NT2/D1 (cell line): ENCODE measurements at regions not wholly inside any gene's neighbourhood (a gene's known extent, or its start where the extent isn't known, plus 50 kb on each side); places are given as distances from the start of the nearest gene placed in this dataset.

Experiments used
- DNase-seq: peaks from one replicate; pipeline ENCODE4 v3.0.0-alpha.2; 2011; ENCODE audit warnings: low read depth, low spot score
- H3K27me3 ChIP-seq: 2 replicates; pipeline ENCODE4 v1.6.0; 2011; ENCODE audit warnings: mild to moderate bottlenecking; ENCODE audit not compliant: insufficient read length, insufficient read depth
- H3K36me3 ChIP-seq: 2 replicates; pipeline ENCODE4 v1.6.1; 2011; ENCODE audit warnings: mild to moderate bottlenecking, low read length, mixed read lengths; ENCODE audit not compliant: insufficient read depth, insufficient read length
- H3K4me1 ChIP-seq: 2 replicates; pipeline ENCODE4 v1.5.1; 2011; ENCODE audit not compliant: insufficient read depth, insufficient read length
- H3K4me3 ChIP-seq: 2 replicates; pipeline ENCODE4 v1.5.1; 2011; ENCODE audit warnings: low read depth; ENCODE audit not compliant: insufficient read length
- H3K9ac ChIP-seq: 2 replicates; pipeline ENCODE4 v1.6.0; 2011; ENCODE audit warnings: low read depth; ENCODE audit not compliant: insufficient read length
- H3K9me3 ChIP-seq: 2 replicates; pipeline ENCODE4 v1.5.1; 2011; ENCODE audit warnings: mild to moderate bottlenecking, low read length; ENCODE audit not compliant: insufficient read depth
- SUZ12 ChIP-seq: IDR thresholded peaks from 2 replicates; pipeline ENCODE4 v1.6.1; 2011; ENCODE audit not compliant: insufficient read length, insufficient read depth; ENCODE audit errors: extremely low read depth
- YY1 ChIP-seq: IDR thresholded peaks from 2 replicates; pipeline ENCODE4 v1.6.1; 2011; ENCODE audit not compliant: insufficient read length, insufficient read depth
- ZNF274 ChIP-seq: IDR thresholded peaks from 2 replicates; pipeline ENCODE4 v1.6.1; 2011; ENCODE audit warnings: mild to moderate bottlenecking, low read depth, low read length

GRCh38 chr3:30963223-30963722 lies 68.8 kb upstream of the GADL1 start:
- no peak for TF ChIP-seq YY1
- no peak for TF ChIP-seq SUZ12
- no peak for TF ChIP-seq ZNF274
- Histone ChIP-seq H3K9me3 (peaks cover 15% of the 10 kb centered on the region), H3K27me3 (no peaks in the 10 kb centered on the region), H3K4me1 (no peaks in the 10 kb centered on the region), H3K4me3 (no peak overlapping the region), H3K9ac (no peak overlapping the region), H3K36me3 (no peaks in the 10 kb centered on the region)
- no peak for DNase-seq

- no peaks in the 10 kb centered on the region for H3K27me3 ChIP-seq
- H3K9ac ChIP-seq = no peak overlapping the region
- H3K36me3 ChIP-seq = no peaks in the 10 kb centered on the region
- H3K4me1 ChIP-seq = no peaks in the 10 kb centered on the region
- H3K4me3 ChIP-seq = no peak overlapping the region
- no peak for DNase-seq
- peaks cover 2% of the 10 kb centered on the region; the same call in 1 of the 2 replicates for H3K9me3 ChIP-seq
- TF ChIP-seq SUZ12 (no peak), YY1 (no peak), ZNF274 (no peak)
These were observed 70.2 kb upstream of the GADL1 start for GRCh38 chr3:30964612-30965011.

- no peaks in the 10 kb centered on the region for H3K36me3 ChIP-seq
These were observed 72.4 kb upstream of the GADL1 start for GRCh38 chr3:30966896-30967295.

GRCh38 chr3:30970183-30970582 lies 75.7 kb upstream of the GADL1 start:
- Histone ChIP-seq H3K36me3 (no peaks in the 10 kb centered on the region), H3K27me3 (no peaks in the 10 kb centered on the region), H3K9ac (no peak overlapping the region), H3K4me3 (no peak overlapping the region), H3K9me3 (no peaks in the 10 kb centered on the region), H3K4me1 (no peaks in the 10 kb centered on the region)
- DNase-seq = no peak
- TF ChIP-seq ZNF274 = no peak
- no peak for TF ChIP-seq SUZ12
- no peak for TF ChIP-seq YY1

More at GRCh38 chr3:30966896-30967295, 72.4 kb upstream of the GADL1 start:
- Histone ChIP-seq H3K4me1 (no peaks in the 10 kb centered on the region), H3K9ac (no peak overlapping the region), H3K27me3 (no peaks in the 10 kb centered on the region), H3K9me3 (no peaks in the 10 kb centered on the region), H3K4me3 (no peak overlapping the region)
- no peak for DNase-seq
- TF ChIP-seq YY1 = no peak
- TF ChIP-seq SUZ12 = no peak
- no peak for TF ChIP-seq ZNF274

- Histone ChIP-seq H3K4me1 (no peaks in the 10 kb centered on the region), H3K36me3 (no peaks in the 10 kb centered on the region), H3K9me3 (no peaks in the 10 kb centered on the region), H3K4me3 (no peak overlapping the region), H3K27me3 (no peaks in the 10 kb centered on the region), H3K9ac (no peak overlapping the region)
- no peak for DNase-seq
- TF ChIP-seq ZNF274 (no peak), YY1 (no peak), SUZ12 (no peak)
These were observed 78.0 kb upstream of the GADL1 start for GRCh38 chr3:30972449-30972848.

GRCh38 chr3:30974071-30974470 lies 79.6 kb upstream of the GADL1 start:
- no peaks in the 10 kb centered on the region for H3K27me3 ChIP-seq
- H3K9me3 ChIP-seq = no peaks in the 10 kb centered on the region
- TF ChIP-seq SUZ12 = no peak
- no peak for TF ChIP-seq ZNF274
- TF ChIP-seq YY1 = no peak
- H3K4me1 ChIP-seq = no peaks in the 10 kb centered on the region
- H3K36me3 ChIP-seq = no peaks in the 10 kb centered on the region
- H3K4me3 ChIP-seq = no peak overlapping the region
- no peak overlapping the region for H3K9ac ChIP-seq
- DNase-seq = no peak

- Histone ChIP-seq H3K9ac (no peak overlapping the region), H3K4me3 (no peak overlapping the region), H3K36me3 (no peaks in the 10 kb centered on the region), H3K9me3 (no peaks in the 10 kb centered on the region), H3K27me3 (no peaks in the 10 kb centered on the region), H3K4me1 (no peaks in the 10 kb centered on the region)
- DNase-seq = no peak
- TF ChIP-seq YY1 (no peak), SUZ12 (no peak), ZNF274 (no peak)
These were observed 83.1 kb upstream of the GADL1 start for GRCh38 chr3:30977592-30977991.

- TF ChIP-seq ZNF274 (no peak), SUZ12 (no peak), YY1 (no peak)
- no peak overlapping the region for H3K4me3 ChIP-seq
- no peaks in the 10 kb centered on the region for H3K36me3 ChIP-seq
- no peaks in the 10 kb centered on the region for H3K4me1 ChIP-seq
- no peaks in the 10 kb centered on the region for H3K27me3 ChIP-seq
- no peaks in the 10 kb centered on the region; the same call in 1 of the 2 replicates for H3K9me3 ChIP-seq
- no peak overlapping the region for H3K9ac ChIP-seq
- no peak for DNase-seq
These were observed 86.5 kb upstream of the GADL1 start for GRCh38 chr3:30980993-30981392.
